Testis (tissue), 2 donors: ENCODE measurements at regions not wholly inside any gene's neighbourhood (a gene's known extent, or its start where the extent isn't known, plus 50 kb on each side); places are given as distances from the start of the nearest gene placed in this dataset.

ENCODE experiments used
- DNase-seq: peaks from one replicate; pipeline ENCODE4 v3.0.0-alpha.2; 2019
- H3K27ac ChIP-seq, 2 donors: fragments of 200-600 bp; sonication (generic); one replicate each; pipeline ENCODE4 v1.5.1; 2019
- H3K27me3 ChIP-seq: fragments of 200-600 bp; sonication (generic); one replicate; pipeline ENCODE4 v1.5.1; 2019
- H3K36me3 ChIP-seq: fragments of 200-600 bp; sonication (generic); one replicate; pipeline ENCODE4 v1.5.1; 2017; ENCODE audit warnings: low read depth; ENCODE audit errors: missing control alignments
- H3K4me1 ChIP-seq: fragments of 200-600 bp; sonication (generic); one replicate; pipeline ENCODE4 v1.5.1; 2019
- H3K4me3 ChIP-seq, 2 donors: fragments of 200-600 bp; sonication (generic); one replicate each; pipeline ENCODE4 v1.5.1; 2017 to 2019
- H3K9me3 ChIP-seq: fragments of 200-600 bp; sonication (generic); one replicate; pipeline ENCODE4 v1.5.1; 2017
- POLR2A ChIP-seq: fragments of 450-650 bp; IDR thresholded peaks from one replicate; pipeline ENCODE4 v1.6.1; 2017; ENCODE audit warnings: antibody characterized with exemption, mild to moderate bottlenecking, moderate library complexity
- WGBS, 2 donors: methylation state at CpG; one replicate each; pipeline ENCODE4 v1.1.5; 2018; 5-methylcytosine and 5-hydroxymethylcytosine counted together
- intact Hi-C: fragments of 100-400 bp; cut with DNase I; formaldehyde crosslinking; loops from one replicate; pipeline ENCODE4 v1.15.1; 2023; ENCODE audit warnings: low total_unique reads
- TF ChIP-seq, protein P1 (sequence below), 3 experiments: fragments of 450-650 bp in 2 of 3; fragments of 200-600 bp in 1 of 3; sonication (generic) in 1 of 3; IDR thresholded peaks; one replicate each; pipeline ENCODE4 v1.5.1; 2016 to 2019; ENCODE audit warnings: antibody characterized with exemption in 3 of 3, mild to moderate bottlenecking in 2 of 3, moderate library complexity in 1 of 3

DNA sequence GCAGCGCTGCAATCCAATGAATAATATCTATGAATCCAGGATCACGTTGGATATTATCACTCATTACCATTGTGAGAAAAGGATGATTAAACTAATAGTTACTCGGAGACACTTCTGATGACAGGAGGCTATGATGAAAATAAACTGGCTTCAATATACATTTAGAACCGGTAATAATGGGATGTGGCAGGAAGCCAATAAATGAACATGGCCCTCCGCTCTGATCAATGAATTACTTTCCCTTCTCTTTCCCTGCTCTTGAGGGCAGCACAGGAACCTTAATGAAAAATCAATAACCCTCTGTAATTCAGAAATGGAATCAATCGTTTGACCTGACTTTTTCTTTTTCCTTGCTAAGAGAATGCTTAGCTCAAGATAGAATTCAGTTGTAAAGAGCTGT, 103.9 kb upstream of the PAQR3 start:
- Histone ChIP-seq H3K36me3 (no peaks in the 10 kb centered on the region), H3K27ac (no peak overlapping the region), H3K27me3 (no peaks in the 10 kb centered on the region), H3K9me3 (no peaks in the 10 kb centered on the region), H3K4me1 (peaks cover 4% of the 10 kb centered on the region), H3K4me3 (no peak overlapping the region)
- intact Hi-C loops = no loop called here
- DNase-seq = no peak
- 84 to 88% methylated on average over 6 of the region's 6 CpGs for WGBS, 2 donors
- TF ChIP-seq, protein P1, sequence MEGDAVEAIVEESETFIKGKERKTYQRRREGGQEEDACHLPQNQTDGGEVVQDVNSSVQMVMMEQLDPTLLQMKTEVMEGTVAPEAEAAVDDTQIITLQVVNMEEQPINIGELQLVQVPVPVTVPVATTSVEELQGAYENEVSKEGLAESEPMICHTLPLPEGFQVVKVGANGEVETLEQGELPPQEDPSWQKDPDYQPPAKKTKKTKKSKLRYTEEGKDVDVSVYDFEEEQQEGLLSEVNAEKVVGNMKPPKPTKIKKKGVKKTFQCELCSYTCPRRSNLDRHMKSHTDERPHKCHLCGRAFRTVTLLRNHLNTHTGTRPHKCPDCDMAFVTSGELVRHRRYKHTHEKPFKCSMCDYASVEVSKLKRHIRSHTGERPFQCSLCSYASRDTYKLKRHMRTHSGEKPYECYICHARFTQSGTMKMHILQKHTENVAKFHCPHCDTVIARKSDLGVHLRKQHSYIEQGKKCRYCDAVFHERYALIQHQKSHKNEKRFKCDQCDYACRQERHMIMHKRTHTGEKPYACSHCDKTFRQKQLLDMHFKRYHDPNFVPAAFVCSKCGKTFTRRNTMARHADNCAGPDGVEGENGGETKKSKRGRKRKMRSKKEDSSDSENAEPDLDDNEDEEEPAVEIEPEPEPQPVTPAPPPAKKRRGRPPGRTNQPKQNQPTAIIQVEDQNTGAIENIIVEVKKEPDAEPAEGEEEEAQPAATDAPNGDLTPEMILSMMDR (IDR thresholded peaks at IDR 0.05) = no peak
- no peak for TF ChIP-seq POLR2A

- 96 to 100% methylated on average over 1 of the region's 1 CpG for WGBS, 2 donors
- intact Hi-C loops = no loop called here
- H3K27ac ChIP-seq = no peak overlapping the region
These were observed 102.9 kb upstream of the PAQR3 start for GRCh38 chr4:79042079-79042674.

DNA sequence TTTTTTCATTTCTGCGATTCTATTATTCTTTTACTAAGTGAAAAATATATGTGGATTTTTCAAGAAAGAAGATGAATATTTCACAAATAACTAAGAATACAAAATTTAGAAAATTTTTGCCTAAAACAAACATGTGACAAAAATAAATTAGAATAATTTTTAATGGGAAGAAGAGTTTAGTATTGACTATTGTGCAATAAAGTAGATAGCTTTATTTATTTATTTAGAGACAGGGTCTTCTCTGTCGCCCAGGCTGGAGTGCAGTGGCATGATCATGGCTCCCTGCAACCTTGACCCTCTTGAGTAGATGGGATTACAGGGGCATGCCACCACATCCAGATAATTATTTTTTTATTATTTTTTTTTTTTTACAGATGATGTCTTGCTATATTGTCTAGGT, 95.3 kb upstream of the PAQR3 start:
- intact Hi-C loops = no loop called here
- 96 to 97% methylated on average over 2 of the region's 2 CpGs for WGBS, 2 donors
- H3K36me3 ChIP-seq = no peaks in the 10 kb centered on the region
- H3K9me3 ChIP-seq = no peaks in the 10 kb centered on the region
- H3K27ac ChIP-seq = no peak overlapping the region
- TF ChIP-seq, protein P1 (IDR thresholded peaks at IDR 0.05) = no peak
- no peak for TF ChIP-seq POLR2A
- no peak overlapping the region for H3K4me3 ChIP-seq
- no peaks in the 10 kb centered on the region for H3K4me1 ChIP-seq
- no peak for DNase-seq
- H3K27me3 ChIP-seq = no peaks in the 10 kb centered on the region

More at GRCh38 chr4:79042079-79042674, 102.9 kb upstream of the PAQR3 start:
- TF ChIP-seq, protein P1 (IDR thresholded peaks at IDR 0.05) = peak; percentile 46 to 51 (median 50)
- no peak for TF ChIP-seq POLR2A
- Histone ChIP-seq H3K36me3 (no peaks in the 10 kb centered on the region), H3K4me1 (peaks cover 4% of the 10 kb centered on the region), H3K27me3 (no peaks in the 10 kb centered on the region), H3K9me3 (no peaks in the 10 kb centered on the region), H3K4me3 (no peak overlapping the region)
- peak; percentile 26 for DNase-seq

DNA sequence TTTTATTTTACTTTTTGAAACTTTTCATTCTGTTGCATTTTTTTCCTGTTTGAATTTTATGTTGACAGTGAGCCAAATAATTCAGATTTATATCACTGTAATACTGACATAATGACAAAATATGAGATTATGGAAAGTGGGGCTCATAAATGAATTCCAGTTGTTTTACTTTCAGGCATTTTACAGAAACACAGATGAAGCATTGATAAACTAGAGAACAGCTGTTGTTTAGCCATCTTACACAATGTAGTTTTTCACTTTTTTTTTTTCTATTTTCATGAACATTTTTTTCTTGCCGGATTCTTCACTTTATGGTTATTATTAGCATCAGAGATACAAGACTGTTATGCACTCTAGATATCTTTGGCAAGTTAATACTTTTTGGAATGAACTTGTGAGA, 91.7 kb upstream of the PAQR3 start:
- WGBS, 2 donors = 34 to 38% methylated on average over 1 of the region's 1 CpG
- Histone ChIP-seq H3K9me3 (no peaks in the 10 kb centered on the region), H3K4me1 (no peaks in the 10 kb centered on the region), H3K36me3 (no peaks in the 10 kb centered on the region), H3K27me3 (no peaks in the 10 kb centered on the region), H3K4me3 (no peak overlapping the region), H3K27ac (no peak overlapping the region)
- no peak for TF ChIP-seq POLR2A
- TF ChIP-seq, protein P1 (IDR thresholded peaks at IDR 0.05) = no peak
- intact Hi-C loops = no loop called here
- DNase-seq = no peak

DNA sequence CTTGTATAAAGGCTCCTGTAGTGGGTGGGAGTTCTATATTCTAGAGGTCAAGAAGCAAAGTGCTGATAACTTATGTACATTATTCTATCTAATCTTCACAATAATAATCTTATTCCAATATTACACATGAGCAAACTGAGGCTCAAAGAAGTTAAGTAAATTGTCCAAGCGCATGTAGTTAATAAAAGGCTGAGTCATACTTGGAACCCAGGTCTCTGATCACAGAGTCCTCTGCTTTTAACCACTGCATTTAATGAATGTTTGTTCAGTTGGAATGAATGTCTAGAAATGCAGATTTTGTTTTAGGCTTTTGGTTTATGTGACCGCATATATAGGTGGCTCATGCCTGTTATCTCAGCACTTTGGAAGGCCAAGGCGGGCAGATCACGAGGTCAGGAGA, 88.4 kb upstream of the PAQR3 start:
- no peak for DNase-seq

More for the DNA sequence above, 88.4 kb upstream of the PAQR3 start:
- H3K4me1 ChIP-seq = no peaks in the 10 kb centered on the region
- H3K36me3 ChIP-seq = no peaks in the 10 kb centered on the region
- H3K27me3 ChIP-seq = no peaks in the 10 kb centered on the region
- no peak for TF ChIP-seq POLR2A
- TF ChIP-seq, protein P1 (IDR thresholded peaks at IDR 0.05) = no peak
- no peak overlapping the region for H3K4me3 ChIP-seq
- intact Hi-C loops = no loop called here
- 93 to 94% methylated on average over 4 of the region's 4 CpGs for WGBS, 2 donors
- no peaks in the 10 kb centered on the region for H3K9me3 ChIP-seq
- no peak overlapping the region for H3K27ac ChIP-seq
